OCI-LY3 (cell line): ENCODE measurements at regions not wholly inside any gene's neighbourhood (a gene's known extent, or its start where the extent isn't known, plus 50 kb on each side); places are given as distances from the start of the nearest gene placed in this dataset.

ENCODE experiments used
- H2AFZ ChIP-seq: fragments of 200-600, 300-600 bp; shearing (Covaris generic); 2 replicates; pipeline ENCODE4 v1.6.0; 2014; ENCODE audit warnings: antibody characterized with exemption, low read depth, low read length
- H3K27ac ChIP-seq: fragments of 200-600, 300-600 bp; sonication (generic); 2 replicates; pipeline ENCODE4 v1.5.1; 2014; ENCODE audit warnings: mild to moderate bottlenecking, low read length, moderate library complexity, mixed read lengths
- H3K27me3 ChIP-seq: fragments of 200-600, 300-600 bp; sonication (generic); 2 replicates; pipeline ENCODE4 v1.6.1; 2014; ENCODE audit warnings: low read depth, low read length, mixed read lengths
- H3K36me3 ChIP-seq: fragments of 200-600, 300-600 bp; sonication (generic); replicated peaks from 2 replicates; pipeline ENCODE3; 2014; ENCODE audit warnings: low read depth, low read length, mixed read lengths
- H3K4me1 ChIP-seq: fragments of 300-600, 200-600 bp; sonication (generic); 2 replicates; pipeline ENCODE4 v1.6.1; 2014; ENCODE audit warnings: low read length, mixed read lengths
- H3K4me2 ChIP-seq: fragments of 200-600, 300-600 bp; sonication (generic); 2 replicates; pipeline ENCODE4 v1.6.1; 2014; ENCODE audit warnings: low read length, mixed read lengths
- H3K4me3 ChIP-seq: fragments of 300-600, 200-600 bp; sonication (generic); 2 replicates; pipeline ENCODE4 v1.5.1; 2014; ENCODE audit warnings: antibody characterized with exemption, mild to moderate bottlenecking, low read length, moderate library complexity
- H3K79me2 ChIP-seq: fragments of 300-600, 200-600 bp; shearing (Covaris generic); 2 replicates; pipeline ENCODE4 v1.6.1; 2014; ENCODE audit warnings: mild to moderate bottlenecking, low read length, mixed read lengths
- H3K9ac ChIP-seq: fragments of 300-600, 200-600 bp; shearing (Covaris generic); 2 replicates; pipeline ENCODE4 v1.6.0; 2014; ENCODE audit warnings: mild to moderate bottlenecking, low read length, moderate library complexity
- H3K9me3 ChIP-seq: fragments of 200-600, 300-600 bp; shearing (Covaris generic); 2 replicates; pipeline ENCODE4 v1.6.1; 2014; ENCODE audit warnings: low read length, mixed read lengths; ENCODE audit not compliant: insufficient read depth
- H4K20me1 ChIP-seq: fragments of 200-600, 300-600 bp; sonication (generic); 2 replicates; pipeline ENCODE4 v1.6.1; 2016; ENCODE audit warnings: low read length, mixed read lengths; ENCODE audit not compliant: insufficient read depth
- EZH2phosphoT487 ChIP-seq: fragments of 200-600 bp; shearing (Covaris generic); IDR thresholded peaks from 2 replicates; pipeline ENCODE4 v1.6.1; 2018; ENCODE audit warnings: antibody characterized with exemption, mixed run types, low read depth
- TF ChIP-seq, protein P1 (sequence below): fragments of 200-600, 300-600 bp; sonication (generic); IDR thresholded peaks from 2 replicates; pipeline ENCODE4 v1.5.1; 2014; ENCODE audit warnings: antibody characterized with exemption, low read length, low read depth

DNA sequence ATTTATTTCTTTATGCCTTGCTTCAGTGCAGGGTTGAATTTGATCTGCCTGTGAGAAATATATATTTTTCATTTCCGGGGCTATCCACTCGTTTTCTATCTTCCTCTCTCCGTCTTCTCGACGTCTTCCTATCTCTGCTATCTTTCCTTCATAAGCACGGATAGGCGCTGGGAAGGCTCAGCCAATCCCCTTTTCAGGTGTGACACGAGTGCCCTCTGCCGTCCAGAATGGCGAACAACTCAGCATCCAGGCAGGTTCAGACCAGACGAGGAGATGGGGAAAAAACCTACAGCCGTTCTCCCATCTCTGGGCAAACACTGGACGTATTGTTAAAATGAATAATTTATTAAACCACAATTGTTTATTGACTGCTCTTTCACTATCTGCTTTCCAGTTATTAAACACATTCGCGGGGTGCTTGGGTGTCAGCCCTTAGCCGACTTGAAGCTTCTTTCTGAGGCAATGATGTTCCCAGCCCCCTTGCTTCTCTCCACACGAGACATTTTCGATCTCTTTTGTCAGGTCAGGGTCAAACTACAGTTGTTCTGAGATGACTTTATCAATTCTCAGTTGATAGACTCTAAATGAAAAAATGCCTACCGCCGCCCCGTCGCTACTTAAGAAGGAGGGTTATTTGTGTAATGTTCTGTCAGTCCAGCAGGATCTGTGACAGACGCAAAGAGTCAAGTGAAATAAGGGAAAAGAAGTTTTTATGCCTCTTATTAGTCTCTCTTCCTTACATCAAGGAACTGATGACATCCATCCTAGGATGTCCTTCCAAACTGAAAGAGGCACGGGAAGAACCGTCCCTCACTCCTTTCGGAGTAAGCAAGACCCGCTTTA, 96.3 kb upstream of the NOCT start:
- H3K4me2 ChIP-seq = peak overlapping the region; percentile 77
- H2AFZ ChIP-seq = peak overlapping the region; percentile 66
- H3K36me3 ChIP-seq = no peaks in the 10 kb centered on the region
- peaks cover 16% of the 10 kb centered on the region for H3K4me1 ChIP-seq
- peaks cover 15% of the 10 kb centered on the region for H3K27me3 ChIP-seq
- no peak overlapping the region for H3K9ac ChIP-seq
- no peaks in the 10 kb centered on the region for H3K79me2 ChIP-seq
- no peaks in the 10 kb centered on the region for H4K20me1 ChIP-seq
- H3K27ac ChIP-seq = no peak overlapping the region
- H3K4me3 ChIP-seq = peak overlapping the region; percentile 62
- no peaks in the 10 kb centered on the region for H3K9me3 ChIP-seq
- TF ChIP-seq, protein P1, sequence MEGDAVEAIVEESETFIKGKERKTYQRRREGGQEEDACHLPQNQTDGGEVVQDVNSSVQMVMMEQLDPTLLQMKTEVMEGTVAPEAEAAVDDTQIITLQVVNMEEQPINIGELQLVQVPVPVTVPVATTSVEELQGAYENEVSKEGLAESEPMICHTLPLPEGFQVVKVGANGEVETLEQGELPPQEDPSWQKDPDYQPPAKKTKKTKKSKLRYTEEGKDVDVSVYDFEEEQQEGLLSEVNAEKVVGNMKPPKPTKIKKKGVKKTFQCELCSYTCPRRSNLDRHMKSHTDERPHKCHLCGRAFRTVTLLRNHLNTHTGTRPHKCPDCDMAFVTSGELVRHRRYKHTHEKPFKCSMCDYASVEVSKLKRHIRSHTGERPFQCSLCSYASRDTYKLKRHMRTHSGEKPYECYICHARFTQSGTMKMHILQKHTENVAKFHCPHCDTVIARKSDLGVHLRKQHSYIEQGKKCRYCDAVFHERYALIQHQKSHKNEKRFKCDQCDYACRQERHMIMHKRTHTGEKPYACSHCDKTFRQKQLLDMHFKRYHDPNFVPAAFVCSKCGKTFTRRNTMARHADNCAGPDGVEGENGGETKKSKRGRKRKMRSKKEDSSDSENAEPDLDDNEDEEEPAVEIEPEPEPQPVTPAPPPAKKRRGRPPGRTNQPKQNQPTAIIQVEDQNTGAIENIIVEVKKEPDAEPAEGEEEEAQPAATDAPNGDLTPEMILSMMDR = peak; percentile 99
- TF ChIP-seq EZH2phosphoT487 = no peak

DNA sequence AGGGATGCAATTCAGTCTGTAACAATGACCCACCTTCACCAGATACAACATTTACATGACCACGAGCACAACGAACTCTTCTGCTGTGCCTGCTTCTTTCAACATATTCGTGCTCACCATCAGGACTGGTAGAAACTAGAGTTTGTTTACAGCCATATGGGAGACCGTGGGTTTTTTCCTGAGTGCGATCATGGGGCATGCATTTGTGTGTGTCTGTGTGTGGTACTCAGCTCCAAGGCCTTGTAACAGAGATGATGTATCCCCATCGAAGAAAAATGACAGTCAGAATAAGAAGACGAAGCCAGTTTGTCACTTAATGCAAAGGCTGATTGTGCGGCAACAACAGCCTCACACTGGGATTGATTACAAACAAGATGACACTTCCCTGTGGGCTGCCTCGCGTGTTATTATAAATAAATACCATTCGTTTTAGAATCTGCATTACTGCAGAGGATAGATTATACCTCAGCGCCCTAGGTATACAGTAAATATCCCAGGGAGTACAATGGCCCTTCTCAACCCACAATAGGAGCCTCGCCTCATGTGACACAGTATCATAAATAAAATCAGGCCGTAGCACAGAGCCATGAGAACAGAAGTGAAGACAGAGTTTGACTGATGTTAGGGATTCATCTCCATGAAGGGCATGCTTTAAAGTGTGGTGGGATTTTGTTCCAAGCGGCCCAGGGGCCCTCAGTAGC, 97.3 kb upstream of the NOCT start:
- no peak overlapping the region for H3K27ac ChIP-seq
- TF ChIP-seq EZH2phosphoT487 = no peak
- TF ChIP-seq, protein P1 = no peak

DNA sequence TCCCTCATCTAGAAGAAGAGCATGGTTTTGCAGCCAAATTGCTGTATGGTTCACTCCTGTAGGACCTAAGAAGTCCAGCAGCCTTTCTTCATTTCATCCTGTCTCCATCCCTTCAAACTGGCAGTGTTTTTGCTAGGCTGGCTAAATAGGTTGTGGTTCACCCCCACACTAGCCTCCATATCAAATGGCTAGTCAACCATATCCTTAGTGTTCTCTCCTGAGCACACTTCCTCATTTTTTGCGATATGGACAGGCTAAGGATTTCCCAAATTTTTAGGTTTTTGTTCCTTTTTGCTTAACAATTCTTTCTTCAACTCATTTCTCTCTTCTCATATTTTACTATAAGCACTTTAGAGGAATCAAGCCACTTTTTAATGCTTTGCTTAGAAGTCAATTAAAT, 98.8 kb upstream of the NOCT start:
- peaks cover 15% of the 10 kb centered on the region for H3K27me3 ChIP-seq
- no peak overlapping the region for H3K4me3 ChIP-seq
- TF ChIP-seq, protein P1 = no peak
- no peak for TF ChIP-seq EZH2phosphoT487
- no peaks in the 10 kb centered on the region for H3K9me3 ChIP-seq
- no peak overlapping the region for H2AFZ ChIP-seq
- H3K9ac ChIP-seq = no peak overlapping the region
- no peaks in the 10 kb centered on the region for H3K36me3 ChIP-seq
- no peaks in the 10 kb centered on the region for H3K79me2 ChIP-seq
- peak overlapping the region; percentile 15; the same call in 1 of the 2 replicates for H3K4me2 ChIP-seq
- no peak overlapping the region for H3K27ac ChIP-seq
- H4K20me1 ChIP-seq = no peaks in the 10 kb centered on the region
- peaks cover 16% of the 10 kb centered on the region for H3K4me1 ChIP-seq

More for the DNA sequence above, 97.3 kb upstream of the NOCT start:
- peaks cover 15% of the 10 kb centered on the region for H3K27me3 ChIP-seq
- peaks cover 16% of the 10 kb centered on the region for H3K4me1 ChIP-seq
- no peak overlapping the region for H3K4me3 ChIP-seq
- 0 out of 2 replicates have a peak overlapping the region, but pooled peaks have one; percentile 77 for H3K4me2 ChIP-seq
- H3K9ac ChIP-seq = no peak overlapping the region
- no peaks in the 10 kb centered on the region for H3K9me3 ChIP-seq
- H2AFZ ChIP-seq = no peak overlapping the region
- no peaks in the 10 kb centered on the region for H3K36me3 ChIP-seq
- no peaks in the 10 kb centered on the region for H4K20me1 ChIP-seq
- no peaks in the 10 kb centered on the region for H3K79me2 ChIP-seq

DNA sequence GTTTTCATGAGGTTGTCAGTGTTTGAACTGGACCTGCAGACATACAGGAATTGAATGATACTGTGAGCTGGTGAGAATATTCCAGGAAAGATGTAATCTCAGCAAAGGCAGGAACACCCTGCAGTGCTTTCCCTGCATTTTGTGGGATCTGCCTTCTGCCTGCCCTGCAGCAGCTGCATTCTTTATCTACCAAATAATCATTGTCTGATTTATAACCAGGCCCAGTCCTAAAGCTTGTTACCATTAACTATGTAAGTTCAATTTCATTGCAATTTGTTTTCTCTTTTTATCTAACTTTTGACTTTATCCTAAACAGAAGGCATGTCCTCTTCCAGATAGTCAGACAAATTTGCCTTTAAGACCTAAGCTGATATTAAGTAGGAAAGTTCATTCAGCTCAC, 99.8 kb upstream of the NOCT start:
- H4K20me1 ChIP-seq = no peaks in the 10 kb centered on the region
- no peak overlapping the region for H3K4me2 ChIP-seq
- H3K27me3 ChIP-seq = peaks cover 13% of the 10 kb centered on the region
- H2AFZ ChIP-seq = no peak overlapping the region
- TF ChIP-seq, protein P1 = no peak
- TF ChIP-seq EZH2phosphoT487 = no peak
- H3K4me1 ChIP-seq = peaks cover 16% of the 10 kb centered on the region
- no peak overlapping the region for H3K9ac ChIP-seq
- no peaks in the 10 kb centered on the region for H3K36me3 ChIP-seq
- no peaks in the 10 kb centered on the region for H3K79me2 ChIP-seq
- H3K4me3 ChIP-seq = no peak overlapping the region
- no peaks in the 10 kb centered on the region for H3K9me3 ChIP-seq
- H3K27ac ChIP-seq = no peak overlapping the region
